Smooth muscle cell of the brain vasculature (primary cell): ENCODE measurements at regions not wholly inside any gene's neighbourhood (a gene's known extent, or its start where the extent isn't known, plus 50 kb on each side); places are given as distances from the start of the nearest gene placed in this dataset.

ENCODE experiments used
- DNase-seq: peaks from one replicate; pipeline ENCODE4 v3.0.0-alpha.2; 2012; ENCODE audit warnings: low read depth, low spot score

DNA sequence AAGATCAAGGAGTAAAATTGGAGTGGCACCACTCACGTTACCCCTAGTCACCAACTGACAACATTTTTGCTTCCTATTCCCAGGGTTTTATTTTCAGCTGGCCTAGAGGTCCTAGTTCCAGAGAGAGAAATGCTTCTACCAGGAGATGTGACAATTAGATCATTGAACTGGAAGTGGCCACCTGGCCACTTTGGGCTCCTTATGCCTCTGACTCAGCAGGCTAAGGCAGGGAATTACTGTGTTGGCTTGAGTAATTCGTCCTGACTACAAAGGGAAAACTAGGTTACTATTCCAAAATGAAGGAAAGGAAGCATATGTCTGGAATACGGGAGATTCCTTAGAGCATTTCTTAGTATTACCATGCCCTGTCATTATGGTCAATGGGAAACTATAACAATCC, 831.6 kb upstream of the NDST4 start:
- DNase-seq, result no peak

- DNase-seq, result no peak
Observed at GRCh38 chr4:115944146-115944905, 830.9 kb upstream of the NDST4 start.

GRCh38 chr4:115938764-115939443, 825.5 kb upstream of the NDST4 start:
- DNase-seq, result no peak

- no peak for DNase-seq
Observed at GRCh38 chr4:115929373-115929772, 816.0 kb upstream of the NDST4 start.

DNA sequence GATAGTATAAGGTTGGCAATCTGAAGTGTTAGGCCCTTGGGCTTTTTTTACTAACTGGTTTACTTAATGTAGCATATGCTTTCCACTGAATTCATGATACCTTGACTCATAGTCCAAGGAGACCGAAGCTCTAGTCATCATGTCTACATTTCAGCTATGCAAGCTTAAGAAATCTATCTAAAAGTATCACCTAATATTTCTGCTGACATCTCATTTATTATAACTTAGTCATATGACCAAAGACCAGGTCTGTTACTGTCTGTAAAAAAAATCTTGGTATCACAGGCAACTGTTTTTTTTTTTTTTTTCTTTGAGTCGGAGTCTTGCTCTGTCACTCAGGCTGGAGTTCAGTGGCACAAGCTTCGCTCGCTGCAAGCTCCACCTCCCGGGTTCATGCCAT, 814.0 kb upstream of the NDST4 start:
- no peak for DNase-seq

DNA sequence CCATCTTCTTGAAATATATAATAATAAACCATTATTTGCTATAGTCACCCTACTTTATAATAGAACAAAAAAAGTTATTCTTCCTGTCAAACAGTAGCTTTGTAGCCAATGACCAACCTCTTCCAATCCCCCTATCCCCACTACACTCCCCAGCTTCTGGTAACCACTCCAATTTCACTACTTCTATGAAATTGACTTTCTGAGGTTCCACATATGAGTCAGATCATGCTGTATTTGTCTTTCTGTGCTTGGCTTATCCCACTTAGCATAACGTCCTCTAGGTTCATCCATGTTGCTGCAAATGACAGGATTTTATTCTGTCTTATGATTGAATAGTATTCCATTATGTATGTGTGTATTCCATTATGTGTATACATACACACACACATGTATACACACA, 809.7 kb upstream of the NDST4 start:
- DNase-seq, result no peak

- no peak for DNase-seq
Observed at GRCh38 chr4:115920637-115921036, 807.2 kb upstream of the NDST4 start.

DNA sequence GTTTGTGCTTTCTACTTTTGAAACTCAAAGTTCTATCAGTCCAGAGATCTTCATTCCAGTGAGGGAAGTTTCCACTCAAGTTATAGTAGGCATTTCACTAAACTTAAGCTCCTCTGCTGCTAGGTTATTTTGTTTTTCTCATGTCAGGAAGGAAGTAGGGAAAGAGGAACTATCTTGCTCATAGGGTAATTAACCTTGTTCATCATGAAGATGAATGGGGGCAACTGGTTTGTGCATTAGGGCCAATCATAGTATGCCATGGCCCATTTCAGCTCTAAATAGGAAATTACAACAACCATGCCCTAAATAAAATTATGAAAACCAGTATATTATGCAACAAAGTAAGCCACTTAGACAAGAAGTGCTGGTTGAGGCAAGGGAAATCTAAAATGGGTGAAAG, 804.7 kb upstream of the NDST4 start:
- DNase-seq, result no peak

- DNase-seq, result no peak
Observed at GRCh38 chr4:115906428-115906827, 793.0 kb upstream of the NDST4 start.

GRCh38 chr4:115883847-115884246, 770.4 kb upstream of the NDST4 start:
- DNase-seq, result no peak

GRCh38 chr4:115883231-115883630, 769.8 kb upstream of the NDST4 start:
- no peak for DNase-seq

- no peak for DNase-seq
Observed at GRCh38 chr4:115873048-115873447, 759.6 kb upstream of the NDST4 start.

GRCh38 chr4:115871596-115871995, 758.2 kb upstream of the NDST4 start:
- no peak for DNase-seq

DNA sequence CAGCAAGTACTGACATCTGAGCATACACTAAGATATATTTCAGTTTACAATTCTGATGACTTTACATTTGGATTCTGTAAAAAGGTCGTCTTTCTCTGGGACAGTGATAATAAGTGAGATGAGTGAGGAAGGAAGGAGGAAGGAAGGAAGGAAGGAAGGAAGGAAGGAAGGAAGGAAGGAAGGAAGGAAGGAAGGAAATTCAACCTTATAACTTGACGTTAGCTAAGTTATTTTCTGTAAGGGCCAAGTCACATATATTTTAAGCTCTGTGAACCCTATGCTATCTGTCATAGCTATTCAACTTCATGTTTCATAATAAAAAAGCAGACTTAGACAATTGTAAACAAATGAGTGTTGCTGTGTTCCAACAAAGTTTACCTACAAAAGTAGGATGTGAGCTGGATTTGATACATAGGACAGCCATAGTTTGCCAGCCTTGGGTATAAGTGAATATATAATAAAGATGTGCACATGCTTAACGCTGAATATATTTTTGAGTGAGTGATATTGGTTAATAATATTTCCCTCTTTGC, 753.0 kb upstream of the NDST4 start:
- DNase-seq, result no peak

GRCh38 chr4:115865736-115866135, 752.3 kb upstream of the NDST4 start:
- DNase-seq, result no peak

- DNase-seq, result no peak
Observed at GRCh38 chr4:115852767-115853091, 739.3 kb upstream of the NDST4 start.

GRCh38 chr4:115851918-115852766, 738.7 kb upstream of the NDST4 start:
- DNase-seq, result peak; percentile 4

- DNase-seq, result no peak
Observed at GRCh38 chr4:115850799-115851509, 737.5 kb upstream of the NDST4 start.

DNA sequence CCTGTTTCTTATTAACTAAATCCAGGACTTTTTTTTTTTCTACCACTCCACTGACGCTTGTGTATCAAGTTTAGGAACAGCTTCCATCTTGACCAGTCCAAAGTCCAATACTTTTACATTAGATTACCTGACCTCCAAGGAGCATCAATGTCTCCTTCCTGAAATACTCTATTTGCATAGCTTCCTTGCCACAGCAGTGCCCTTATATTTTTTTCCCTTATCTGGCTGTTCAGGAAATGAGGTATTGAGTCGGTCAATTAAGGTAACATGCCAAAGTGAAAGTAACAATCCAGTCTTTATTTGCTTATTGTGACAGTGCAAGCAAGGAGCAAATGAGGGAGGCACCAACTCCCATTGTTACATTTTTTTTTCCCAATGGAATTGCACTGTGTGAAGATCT, 730.8 kb upstream of the NDST4 start:
- no peak for DNase-seq

DNA sequence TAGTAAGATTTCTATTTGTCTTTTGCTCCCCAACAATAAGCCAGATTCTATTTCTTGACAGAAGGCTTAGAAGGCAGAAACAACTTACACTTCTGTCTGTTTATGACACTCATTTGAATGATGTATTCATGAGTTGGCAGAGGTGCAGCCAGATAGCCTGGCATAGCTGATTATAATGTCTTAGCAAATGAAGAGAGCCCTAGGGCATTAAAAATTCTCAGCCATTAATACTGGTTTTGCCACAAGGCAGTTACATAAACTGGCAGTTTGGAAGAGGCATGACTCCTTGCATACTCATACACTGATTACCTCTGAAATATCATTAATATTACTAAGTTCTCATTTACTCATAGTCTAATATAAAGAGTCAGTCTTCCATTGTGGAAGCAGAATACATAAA, 728.5 kb upstream of the NDST4 start:
- DNase-seq, result no peak

GRCh38 chr4:115834441-115834840, 721.0 kb upstream of the NDST4 start:
- DNase-seq, result no peak

- no peak for DNase-seq
Observed at GRCh38 chr4:115824630-115825029, 711.2 kb upstream of the NDST4 start.
